ENCODE measurements at regions not wholly inside any gene's neighbourhood (a gene's known extent, or its start where the extent isn't known, plus 50 kb on each side); places are given as distances from the start of the nearest gene placed in this dataset.
"Not testable (repeated sequence)": the region's sequence is repeated elsewhere in the genome, so short reads cannot be mapped to it uniquely, and the experiment has no call there.

- no peak for DNase-seq
Measured at GRCh38 chr4:57373991-57374390, 263.8 kb upstream of the IGFBP7 start.

- DNase-seq, result no peak
Measured at GRCh38 chr4:57371671-57372070, 261.5 kb upstream of the IGFBP7 start.

- no peak for DNase-seq
Measured at GRCh38 chr4:57370691-57371090, 260.5 kb upstream of the IGFBP7 start.

- no peak for DNase-seq
Measured at GRCh38 chr4:57369446-57369845, 259.3 kb upstream of the IGFBP7 start.

GRCh38 chr4:57364255-57364654 is 254.1 kb upstream of the IGFBP7 start:
- no peak for DNase-seq

- DNase-seq, result no peak
Measured at GRCh38 chr4:57363346-57363745, 253.2 kb upstream of the IGFBP7 start.

- no peak for DNase-seq
Measured at GRCh38 chr4:57360681-57361080, 250.5 kb upstream of the IGFBP7 start.

GRCh38 chr4:57355101-57355665 is 245.0 kb upstream of the IGFBP7 start:
- DNase-seq, result no peak

- DNase-seq, result no peak
Measured at GRCh38 chr4:57351731-57352130, 241.5 kb upstream of the IGFBP7 start.

- DNase-seq, result no peak
Measured at GRCh38 chr4:57344296-57344695, 234.1 kb upstream of the IGFBP7 start.

- no peak for DNase-seq
Measured at GRCh38 chr4:57342411-57342810, 232.2 kb upstream of the IGFBP7 start.

- not testable (repeated sequence) for DNase-seq
Measured at GRCh38 chr4:57338861-57339260, 228.7 kb upstream of the IGFBP7 start.

- no peak for DNase-seq
Measured at GRCh38 chr4:57333684-57334083, 223.5 kb upstream of the IGFBP7 start.

- DNase-seq, result no peak
Measured at GRCh38 chr4:57331959-57332358, 221.8 kb upstream of the IGFBP7 start.

GRCh38 chr4:57329279-57329678 is 219.1 kb upstream of the IGFBP7 start:
- no peak for DNase-seq

GRCh38 chr4:57324673-57325307 is 214.6 kb upstream of the IGFBP7 start:
- DNase-seq, result no peak

GRCh38 chr4:57320849-57321248 is 210.7 kb upstream of the IGFBP7 start:
- no peak for DNase-seq

GRCh38 chr4:57320217-57320616 is 210.0 kb upstream of the IGFBP7 start:
- no peak for DNase-seq

- DNase-seq, result no peak
Measured at GRCh38 chr4:57318703-57319102, 208.5 kb upstream of the IGFBP7 start.

- DNase-seq, result no peak
Measured at GRCh38 chr4:57314636-57315035, 204.5 kb upstream of the IGFBP7 start.

GRCh38 chr4:57312296-57312695 is 202.1 kb upstream of the IGFBP7 start:
- no peak for DNase-seq

GRCh38 chr4:57309658-57310057 is 199.5 kb upstream of the IGFBP7 start:
- no peak for DNase-seq

- no peak for DNase-seq
Measured at GRCh38 chr4:57308301-57308700, 198.1 kb upstream of the IGFBP7 start.

- no peak for DNase-seq
Measured at GRCh38 chr4:57305836-57306235, 195.7 kb upstream of the IGFBP7 start.

Measured in kidney glomerular epithelial cell (primary cell).